ENCODE measurements at regions not wholly inside any gene's neighbourhood (a gene's known extent, or its start where the extent isn't known, plus 50 kb on each side); places are given as distances from the start of the nearest gene placed in this dataset.

DNA sequence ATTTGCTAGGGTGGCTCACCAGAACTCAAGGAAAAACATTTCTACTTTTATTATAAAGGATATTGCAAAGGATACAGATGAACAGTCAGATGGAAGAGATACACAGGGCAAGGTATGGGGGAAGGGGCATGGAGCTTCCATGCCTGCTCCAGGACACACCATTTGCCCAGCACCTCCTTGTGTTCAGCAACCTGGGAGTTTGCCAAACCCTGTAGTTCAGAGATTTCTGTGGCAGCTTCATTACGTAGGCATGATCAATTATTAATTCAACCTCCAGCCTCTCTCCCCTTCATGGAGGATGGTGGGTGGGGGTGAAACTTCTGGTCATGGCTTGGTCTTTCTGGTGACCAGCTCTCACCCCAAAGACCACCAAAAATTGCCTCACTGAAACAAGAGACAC lies 353.9 kb upstream of the THBS1 start:
- DNase-seq (ENCODE audit: extremely low read depth, low read depth, low spot score) = no peak

DNA sequence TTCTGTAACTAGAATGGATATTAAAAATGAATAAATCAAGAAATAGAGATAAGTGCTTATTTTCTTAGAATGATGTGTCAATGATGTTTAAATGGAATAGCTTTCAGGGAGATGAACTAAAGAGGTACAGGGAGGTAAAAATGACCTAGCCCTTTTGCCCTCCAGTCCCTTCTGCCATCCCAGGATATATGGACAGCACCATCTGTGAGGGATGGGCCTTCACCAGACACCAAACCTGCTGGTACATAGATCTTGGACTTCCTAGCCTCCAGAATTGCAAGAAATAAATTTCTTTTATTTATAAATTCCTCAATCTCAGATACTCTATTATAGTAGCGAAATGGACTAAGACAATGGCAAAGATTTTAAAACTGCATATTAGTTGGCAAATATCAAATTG lies 352.0 kb upstream of the THBS1 start:
- DNase-seq (ENCODE audit: extremely low read depth, low read depth, low spot score) = no peak

DNA sequence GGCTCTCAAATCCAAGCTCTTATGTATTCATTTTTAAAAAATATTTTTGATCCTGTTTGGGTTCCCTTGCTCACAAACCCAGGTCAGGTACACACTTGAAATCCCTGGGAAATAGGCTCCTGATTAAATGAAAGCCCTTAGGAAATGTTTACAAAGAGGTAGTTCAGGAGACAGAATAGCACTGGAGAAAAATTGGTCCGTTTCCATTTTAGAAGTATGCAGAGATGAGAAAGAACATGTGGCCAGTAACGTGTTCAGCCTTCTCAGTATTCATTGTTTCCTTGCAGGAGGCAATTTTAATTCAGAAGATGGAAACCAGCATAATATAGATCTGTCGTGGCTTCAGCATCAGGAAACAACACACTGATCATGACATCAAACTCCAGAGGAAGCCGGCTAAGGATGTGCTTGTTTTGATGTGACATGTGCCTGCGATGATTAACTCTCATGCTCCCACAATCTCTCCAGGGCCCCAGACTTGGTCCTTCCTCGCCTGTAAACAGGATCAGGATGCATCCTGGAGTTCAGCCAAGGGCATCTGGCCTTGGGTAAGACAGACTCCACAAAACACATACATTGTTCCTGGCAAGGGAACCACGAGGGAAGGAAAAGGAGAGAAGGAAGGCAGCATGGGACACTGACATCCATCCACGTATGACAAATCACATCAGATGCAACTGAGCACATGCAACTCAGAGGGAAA lies 350.5 kb upstream of the THBS1 start:
- DNase-seq (ENCODE audit: extremely low read depth, low read depth, low spot score) = peak; percentile 99

DNA sequence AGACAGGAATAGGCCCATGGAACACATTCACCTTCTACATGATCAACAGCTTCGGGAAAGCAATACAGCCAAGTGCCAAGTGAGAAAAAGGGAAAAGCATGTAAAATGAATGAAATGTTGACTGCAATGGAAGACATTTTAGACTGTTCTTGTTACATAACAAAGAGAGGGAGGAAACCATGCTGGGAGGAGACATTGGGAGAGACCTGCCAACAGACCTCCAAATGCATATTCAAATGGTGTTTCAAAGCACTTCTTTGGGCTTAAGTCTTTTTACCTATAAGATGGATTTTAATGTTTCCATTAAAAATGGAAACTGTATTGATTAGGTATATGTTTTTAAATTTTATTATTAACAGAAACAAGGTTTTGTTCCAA lies 350.0 kb upstream of the THBS1 start:
- DNase-seq (ENCODE audit: extremely low read depth, low read depth, low spot score) = no peak

DNA sequence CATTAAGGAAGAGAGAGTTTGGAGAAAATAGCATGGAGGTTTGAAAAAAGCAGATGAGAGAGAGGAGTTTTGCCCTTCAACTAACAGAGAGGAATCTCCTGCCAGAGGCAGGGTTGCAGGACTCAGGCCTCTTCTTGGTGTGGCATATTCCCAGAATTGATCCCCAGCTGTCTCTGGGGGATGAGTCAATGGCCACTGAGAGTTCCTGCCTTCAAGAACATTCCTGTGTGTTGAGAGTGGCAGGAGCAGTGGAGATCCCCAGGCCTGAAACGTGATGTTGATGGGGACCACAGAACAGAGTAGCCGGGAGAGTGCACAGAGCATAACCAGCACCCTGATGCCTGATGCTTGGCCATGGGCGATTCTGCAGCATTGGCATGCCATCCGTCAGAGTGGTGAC lies 348.4 kb upstream of the THBS1 start:
- no peak for DNase-seq (ENCODE audit: extremely low read depth, low read depth, low spot score)

DNA sequence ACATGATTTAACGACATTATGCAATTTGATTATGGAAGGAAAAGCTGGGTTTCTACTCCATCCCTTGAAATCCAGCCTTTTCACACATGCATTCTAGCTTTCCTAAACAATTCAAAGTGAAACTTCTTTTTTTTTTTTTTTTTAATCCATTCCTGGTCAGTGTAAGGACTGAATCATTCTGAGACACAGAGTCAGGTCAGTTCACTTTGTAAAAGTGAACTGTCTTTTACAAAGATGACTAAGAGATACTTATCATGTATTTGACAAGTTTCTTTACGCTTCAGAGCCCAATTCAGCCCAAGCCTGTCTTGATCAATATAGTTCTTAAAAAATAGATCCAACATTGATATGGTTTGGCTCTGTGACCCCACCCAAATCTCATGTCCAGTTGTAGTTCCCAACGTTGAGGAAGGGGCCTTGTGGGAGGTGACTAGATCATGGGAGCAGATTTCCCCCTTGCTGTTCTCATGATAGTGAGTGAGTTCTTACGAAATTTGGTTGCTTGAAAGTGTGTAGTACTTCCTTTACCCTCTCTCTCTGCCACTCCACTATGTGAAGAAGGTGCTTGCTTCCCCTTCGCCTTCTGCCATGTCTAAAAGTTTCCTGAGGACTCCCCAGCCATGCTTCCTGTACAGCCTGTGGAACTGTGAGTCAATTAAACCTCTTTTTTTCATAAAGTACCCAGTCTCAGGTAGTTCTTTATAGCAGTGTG lies 345.6 kb upstream of the THBS1 start:
- no peak for DNase-seq (ENCODE audit: extremely low read depth, low read depth, low spot score)

DNA sequence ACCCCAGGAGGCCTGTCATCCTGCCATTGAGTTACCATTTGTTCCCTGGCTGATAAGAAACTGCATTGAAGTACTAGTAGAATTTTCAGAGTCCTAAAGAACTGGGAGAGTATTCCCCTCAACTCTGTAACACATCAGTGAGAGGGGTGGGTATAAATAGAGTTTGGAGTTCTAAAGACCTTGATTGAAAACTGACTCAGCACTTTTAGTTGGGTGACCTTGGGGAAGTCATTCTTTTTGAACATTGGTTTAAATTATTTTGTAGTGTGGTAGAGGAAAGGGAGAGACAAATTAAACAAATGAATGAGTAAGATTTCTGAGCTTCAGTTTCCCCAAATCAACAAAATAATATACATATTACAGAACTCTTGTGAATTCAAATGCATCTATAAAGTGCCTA lies 344.5 kb upstream of the THBS1 start:
- no peak for DNase-seq (ENCODE audit: extremely low read depth, low read depth, low spot score)

DNA sequence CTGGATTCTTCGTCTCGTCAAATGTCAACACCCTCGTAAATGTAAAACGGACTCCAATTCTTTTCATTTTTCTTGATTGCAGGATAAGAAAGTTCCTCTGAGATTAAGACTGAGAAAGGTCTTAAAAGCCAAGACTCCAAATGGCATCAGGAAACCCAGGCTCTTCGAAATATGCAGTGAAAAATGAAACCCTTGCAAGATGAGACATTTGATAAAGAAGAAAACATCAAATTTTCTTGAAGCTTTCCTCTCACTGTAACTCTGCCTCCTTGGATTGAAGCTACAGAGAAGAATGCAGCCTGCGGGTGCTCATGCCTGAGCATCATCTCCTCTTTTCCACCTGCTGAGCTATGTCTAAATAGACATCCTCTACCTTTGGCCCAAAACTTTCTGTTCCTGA lies 342.4 kb upstream of the THBS1 start:
- no peak for DNase-seq (ENCODE audit: extremely low read depth, low read depth, low spot score)

DNA sequence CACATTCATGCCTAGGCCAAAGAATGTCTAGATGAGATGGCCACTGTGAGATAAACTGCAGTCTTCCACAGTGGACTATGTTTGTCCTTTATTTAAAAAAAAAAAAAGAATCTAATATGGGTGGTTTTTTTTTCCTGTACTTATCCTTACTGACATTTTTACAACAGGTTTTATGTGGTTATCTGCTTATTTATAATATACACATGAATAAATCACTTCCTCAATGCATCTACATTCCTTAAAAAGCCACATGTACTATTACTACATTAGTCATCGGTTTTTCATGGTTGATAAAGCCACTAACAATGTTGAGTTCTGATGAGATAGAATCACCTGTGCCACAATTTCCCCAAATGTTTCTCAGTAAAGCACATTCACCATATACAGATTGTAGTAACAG lies 341.3 kb upstream of the THBS1 start:
- DNase-seq (ENCODE audit: extremely low read depth, low read depth, low spot score) = no peak

DNA sequence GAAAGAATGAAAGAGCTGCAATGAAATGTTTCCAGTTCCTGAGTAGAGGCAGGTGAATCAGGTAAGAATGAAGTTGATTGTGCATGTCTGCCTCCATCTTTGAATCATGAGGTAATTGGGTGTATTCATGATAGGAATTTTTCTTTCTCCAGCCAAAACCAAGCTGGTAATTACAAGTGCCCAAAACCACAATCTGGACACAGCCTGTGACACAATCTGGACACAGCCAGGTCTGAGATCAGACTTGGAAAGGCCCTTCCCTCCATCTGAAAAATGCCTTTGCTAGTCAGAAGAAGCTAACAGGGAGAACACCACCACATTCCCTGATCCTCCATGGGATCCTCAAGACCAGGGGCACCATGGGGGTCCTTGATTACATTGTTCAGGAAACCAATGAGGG lies 338.5 kb upstream of the THBS1 start:
- no peak for DNase-seq (ENCODE audit: extremely low read depth, low read depth, low spot score)

DNA sequence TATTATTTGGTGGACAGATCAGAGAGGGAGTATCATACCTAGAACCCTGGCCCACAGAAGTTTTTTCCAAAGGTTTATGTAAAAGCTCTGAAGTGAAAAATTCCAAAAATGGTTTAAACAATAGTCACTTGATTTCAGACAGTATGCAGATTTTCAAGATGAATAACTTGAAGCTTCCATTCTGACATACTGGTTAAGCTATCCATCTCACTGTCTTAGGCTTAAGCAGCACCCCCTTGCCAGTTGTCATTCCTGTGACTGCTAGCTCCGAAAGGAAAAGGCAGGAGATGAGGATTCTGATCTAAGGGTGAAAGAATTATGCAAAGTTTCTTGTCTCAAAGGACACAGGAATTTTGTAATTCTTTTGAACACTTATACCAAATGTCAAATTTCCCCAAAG lies 337.5 kb upstream of the THBS1 start:
- DNase-seq (ENCODE audit: extremely low read depth, low read depth, low spot score) = no peak

DNA sequence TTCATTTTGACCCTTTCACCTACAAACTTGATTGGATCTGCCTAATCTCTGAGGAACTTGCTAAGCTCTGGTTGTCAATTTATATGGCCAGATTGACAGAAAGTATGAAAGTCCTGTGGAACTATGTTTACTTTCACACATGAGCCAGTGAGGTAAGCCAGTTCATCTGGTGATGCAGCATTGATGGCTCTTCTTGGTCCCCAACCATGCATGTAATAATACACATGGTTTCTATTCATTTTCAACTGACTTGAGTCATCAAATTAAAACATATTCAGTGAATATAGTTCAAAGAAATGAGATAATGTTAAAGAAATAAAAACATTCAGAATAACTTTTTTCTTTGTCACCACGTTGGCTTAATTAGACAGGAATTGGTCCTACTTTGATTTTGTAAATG lies 336.1 kb upstream of the THBS1 start:
- DNase-seq (ENCODE audit: extremely low read depth, low read depth, low spot score) = no peak

DNA sequence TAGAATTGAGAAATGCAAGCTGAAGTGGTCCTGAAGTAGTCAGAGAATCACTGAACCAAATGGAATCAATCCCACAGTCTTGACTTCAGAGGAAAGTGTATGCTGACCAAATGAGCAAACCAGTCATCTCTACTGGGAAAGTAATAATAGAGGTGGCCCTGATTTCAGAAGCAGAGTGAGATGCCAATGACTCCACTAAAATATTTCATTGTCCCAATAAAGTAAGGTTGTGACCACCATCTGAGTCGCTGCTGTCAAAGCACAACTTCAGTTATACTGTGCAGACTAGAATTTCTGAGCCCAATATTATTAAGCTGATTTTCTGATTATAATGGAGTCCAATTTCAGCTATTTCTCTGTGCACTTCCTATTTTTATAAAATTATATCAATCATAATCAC lies 334.4 kb upstream of the THBS1 start:
- no peak for DNase-seq (ENCODE audit: extremely low read depth, low read depth, low spot score)

DNA sequence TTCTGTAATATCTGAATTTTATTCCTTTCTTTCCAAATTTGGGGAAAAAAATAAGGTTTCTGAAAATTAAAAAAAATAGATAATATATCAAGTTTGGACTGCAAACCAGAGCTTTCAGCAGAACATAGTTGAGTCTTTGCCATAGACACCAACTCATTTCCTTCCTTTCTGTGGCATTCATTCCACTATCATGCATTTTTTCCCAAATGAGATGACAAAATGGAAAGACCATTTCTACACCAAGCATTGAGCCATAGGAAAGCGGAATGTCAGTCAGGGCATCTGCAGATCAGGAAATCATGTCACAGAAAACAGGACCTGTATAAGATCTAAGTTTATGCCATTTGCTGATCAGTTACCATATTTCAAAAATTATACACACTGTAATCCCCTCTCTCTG lies 333.3 kb upstream of the THBS1 start:
- DNase-seq (ENCODE audit: extremely low read depth, low read depth, low spot score) = no peak

DNA sequence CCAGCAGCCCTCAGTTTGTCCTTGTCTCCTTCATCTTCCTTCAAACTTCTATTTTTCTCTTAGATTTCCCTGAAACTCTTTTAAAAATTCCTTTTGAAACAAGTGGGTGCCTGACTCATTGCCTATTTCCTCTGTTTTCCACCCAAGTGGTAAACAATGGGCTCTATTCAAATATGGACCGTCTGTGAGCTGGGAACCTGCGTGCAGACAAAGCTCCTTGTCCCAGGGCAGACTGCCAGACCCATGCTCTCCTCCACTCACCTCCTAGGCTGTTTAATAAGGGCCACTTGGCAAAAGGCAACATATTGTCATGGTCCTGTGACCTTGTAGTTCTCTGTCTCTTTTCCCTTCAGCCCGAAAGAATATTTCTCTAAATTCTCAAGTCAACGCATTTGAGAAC lies 332.7 kb upstream of the THBS1 start:
- no peak for DNase-seq (ENCODE audit: extremely low read depth, low read depth, low spot score)

DNA sequence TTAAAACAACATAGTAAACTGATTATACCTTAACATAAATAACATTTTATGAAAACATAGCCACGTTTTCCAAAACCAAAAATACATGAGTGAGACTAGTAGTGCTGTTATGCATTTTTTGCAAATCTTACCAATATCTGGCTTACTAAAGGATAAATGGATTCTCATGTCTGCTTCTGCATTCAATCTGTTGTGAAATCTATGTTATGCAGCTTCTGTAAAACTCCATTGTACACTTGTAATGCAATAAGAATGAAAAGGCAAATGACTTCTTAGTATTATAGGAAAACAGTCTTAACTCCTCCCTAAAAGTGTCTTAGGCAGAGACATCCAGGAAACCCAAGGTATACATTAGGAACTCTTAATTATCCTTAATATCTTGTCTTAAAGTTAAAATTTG lies 330.9 kb upstream of the THBS1 start:
- DNase-seq (ENCODE audit: extremely low read depth, low read depth, low spot score) = no peak

DNA sequence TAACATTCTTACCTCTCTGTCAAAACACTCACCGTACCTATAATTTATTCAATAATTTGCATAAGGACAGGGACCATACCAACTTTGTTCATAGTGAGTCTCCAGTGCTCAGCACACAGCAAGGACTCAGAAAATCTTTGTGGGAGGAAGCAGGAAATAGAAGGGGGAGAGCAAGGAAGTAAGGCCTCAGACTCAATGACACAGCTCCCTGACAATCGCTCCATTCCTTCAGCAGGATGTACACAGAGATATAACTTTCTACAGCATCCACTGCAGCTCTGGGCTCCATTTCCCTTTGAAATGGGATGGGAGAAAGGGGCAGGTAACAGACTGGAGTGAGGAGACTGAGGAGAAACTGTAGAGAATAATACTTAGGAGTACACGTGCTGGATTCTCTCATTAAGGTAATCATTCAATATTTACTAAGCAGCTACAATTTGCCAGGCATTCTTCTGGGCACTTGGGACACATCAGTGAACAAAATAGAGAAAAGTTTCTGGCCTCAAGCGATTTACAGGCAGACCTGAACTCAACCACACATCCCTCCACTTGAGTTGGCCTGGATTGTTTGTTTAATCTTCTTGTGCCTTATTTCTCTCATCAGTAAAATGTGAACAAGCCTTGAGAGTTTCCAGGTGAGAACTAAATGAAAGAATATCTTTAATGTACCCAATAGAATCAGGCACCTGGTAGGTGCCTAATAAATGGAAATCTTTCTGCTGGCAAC lies 330.3 kb upstream of the THBS1 start:
- no peak for DNase-seq (ENCODE audit: extremely low read depth, low read depth, low spot score)

DNA sequence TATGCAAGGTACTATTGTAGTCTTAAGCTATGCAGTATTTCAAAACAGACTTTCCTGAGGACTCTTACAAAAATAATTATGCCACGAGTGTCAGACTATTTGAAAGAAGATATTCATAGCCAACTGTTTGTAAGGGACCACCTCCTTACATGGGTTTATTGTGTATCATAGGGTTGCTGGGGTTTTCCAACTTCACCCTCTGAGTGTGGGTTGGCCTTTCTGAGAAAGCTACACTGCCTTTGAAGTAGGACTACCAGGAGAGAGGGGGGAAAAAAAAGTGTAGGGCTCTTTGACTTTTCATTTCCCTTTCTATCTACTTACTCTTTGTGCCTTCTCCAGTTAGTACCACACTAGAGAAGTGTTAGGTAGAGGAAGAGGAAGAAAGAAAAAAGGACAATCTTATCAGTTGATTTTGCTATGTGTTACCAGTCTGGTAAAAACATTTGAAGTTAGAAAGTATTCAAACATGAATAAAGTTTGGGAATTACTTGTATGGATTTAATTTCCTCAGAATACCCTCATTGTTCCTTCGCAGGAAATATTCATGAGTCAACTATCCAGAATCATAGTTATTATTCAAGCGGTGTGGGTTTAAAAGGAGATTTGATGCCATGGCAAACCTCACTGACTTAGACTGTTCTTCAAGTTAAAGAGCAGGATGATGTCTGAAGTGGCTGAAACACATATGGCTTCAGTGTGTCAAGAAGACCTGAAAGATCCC lies 329.3 kb upstream of the THBS1 start:
- no peak for DNase-seq (ENCODE audit: extremely low read depth, low read depth, low spot score)

DNA sequence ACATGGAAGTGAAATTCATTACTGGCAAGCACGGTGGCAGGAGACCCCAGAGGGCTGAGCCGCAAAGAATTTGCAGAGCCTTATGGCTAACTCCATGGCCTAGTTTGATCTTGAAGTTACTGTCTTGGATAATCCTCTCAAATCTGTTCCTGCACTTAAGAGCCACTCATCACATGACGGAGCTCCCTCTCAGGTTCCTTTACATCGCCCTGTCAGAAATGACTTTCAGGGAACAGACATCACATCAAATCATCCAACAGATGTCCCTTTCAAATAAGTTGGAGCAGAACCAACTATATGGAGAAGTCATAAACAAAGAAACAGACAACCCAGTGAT lies 328.8 kb upstream of the THBS1 start:
- DNase-seq (ENCODE audit: extremely low read depth, low read depth, low spot score) = no peak

DNA sequence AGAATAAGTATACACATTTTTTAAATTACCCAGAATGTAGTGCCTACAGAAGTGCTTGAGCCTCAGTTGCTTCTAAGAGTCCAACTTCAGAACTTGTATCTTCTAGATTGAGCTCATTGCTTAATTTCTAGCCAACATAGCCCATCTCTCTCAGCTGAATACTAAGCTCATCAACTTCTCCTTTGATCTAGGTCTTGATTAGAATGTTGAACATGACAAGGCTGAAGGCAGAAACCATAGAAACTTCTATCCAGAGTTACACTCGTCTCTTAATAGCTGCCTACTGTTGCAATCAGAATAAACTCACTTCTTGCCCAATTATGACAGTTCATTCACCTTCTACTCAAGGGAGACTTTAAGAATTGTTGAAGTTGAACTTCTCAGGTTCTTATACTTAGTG lies 327.3 kb upstream of the THBS1 start:
- no peak for DNase-seq (ENCODE audit: extremely low read depth, low read depth, low spot score)

DNA sequence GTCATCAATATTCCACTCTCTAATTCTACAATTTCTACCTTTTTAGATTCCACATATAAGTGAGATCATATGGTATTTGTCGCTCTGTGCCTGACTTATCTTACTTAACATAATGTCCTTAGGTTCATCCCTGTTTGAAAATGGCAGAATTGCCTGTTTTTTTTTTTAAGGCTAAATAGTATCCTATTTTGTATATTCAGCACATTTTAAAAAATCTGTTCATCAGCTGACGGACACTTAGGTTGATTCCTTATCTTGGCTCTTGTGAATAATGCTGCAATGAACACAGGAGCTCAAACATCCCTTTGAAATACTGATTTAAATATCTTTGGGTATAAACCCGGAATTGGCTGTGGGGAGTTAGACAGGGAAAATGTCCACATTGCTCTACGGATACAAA lies 326.7 kb upstream of the THBS1 start:
- DNase-seq (ENCODE audit: extremely low read depth, low read depth, low spot score) = no peak

DNA sequence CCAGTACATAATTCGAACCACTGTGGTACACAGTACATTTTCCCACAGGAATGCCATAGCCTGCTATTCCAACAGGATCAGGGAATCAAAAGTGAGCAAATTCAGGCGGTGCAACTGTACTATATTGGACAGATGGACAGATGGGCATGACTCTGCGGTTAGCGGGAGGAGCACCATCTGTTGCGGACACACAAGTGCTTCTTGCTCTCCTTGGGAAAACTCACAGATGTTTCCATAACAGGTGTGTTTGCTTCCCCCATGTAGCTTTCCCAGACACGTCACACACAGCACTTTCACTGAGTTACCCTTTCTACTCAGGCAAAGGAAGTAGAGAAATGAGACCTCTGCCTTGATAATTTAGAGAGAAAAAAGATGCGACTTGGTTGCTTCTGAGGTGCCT lies 325.1 kb upstream of the THBS1 start:
- DNase-seq (ENCODE audit: extremely low read depth, low read depth, low spot score) = no peak
